Frontal cortex (tissue), 3 donors: ENCODE measurements at regions not wholly inside any gene's neighbourhood (a gene's known extent, or its start where the extent isn't known, plus 50 kb on each side); places are given as distances from the start of the nearest gene placed in this dataset.
"Not testable (repeated sequence)": the region's sequence is repeated elsewhere in the genome, so short reads cannot be mapped to it uniquely, and the experiment has no call there.

Experiments
- DNase-seq, 2 donors: peaks; one replicate each; pipeline ENCODE4 v3.0.0; 2012; ENCODE audit warnings: low spot score in 2 of 2
- FAIRE-seq: peaks from 2 replicates; lab custom pipeline; 2012; peaks lifted over from hg19 to GRCh38; lab: Jason Lieb, UNC
- donor health status: control.
- donor health status: control.
- donor health status: control.

- peak in 1 of 2 donors; percentile 13 for DNase-seq
Observed at GRCh38 chr4:23135792-23136645, 443.3 kb downstream of the GBA3 start.

GRCh38 chr4:23134331-23134730 is 441.6 kb downstream of the GBA3 start:
- FAIRE-seq (no peak), DNase-seq (no peak)

More at GRCh38 chr4:23135792-23136645, 443.3 kb downstream of the GBA3 start:
- peak; percentile 86 for FAIRE-seq

GRCh38 chr4:23130845-23131244 is 438.1 kb downstream of the GBA3 start:
- DNase-seq (no peak), FAIRE-seq (no peak)

- FAIRE-seq (no peak), DNase-seq (no peak)
Observed at GRCh38 chr4:23125118-23125517, 432.4 kb downstream of the GBA3 start.

- FAIRE-seq (no peak), DNase-seq (no peak)
Observed at GRCh38 chr4:23122666-23123400, 430.1 kb downstream of the GBA3 start.

GRCh38 chr4:23120374-23120773 is 427.6 kb downstream of the GBA3 start:
- FAIRE-seq = no peak
- no peak for DNase-seq

GRCh38 chr4:23117826-23118225 is 425.1 kb downstream of the GBA3 start:
- FAIRE-seq (no peak), DNase-seq (no peak)

GRCh38 chr4:23114538-23114937 is 421.8 kb downstream of the GBA3 start:
- DNase-seq (no peak), FAIRE-seq (no peak)

- FAIRE-seq (no peak), DNase-seq (no peak)
Observed at GRCh38 chr4:23113104-23113503, 420.4 kb downstream of the GBA3 start.

GRCh38 chr4:23106516-23106915 is 413.8 kb downstream of the GBA3 start:
- FAIRE-seq (no peak), DNase-seq (no peak)

- FAIRE-seq = no peak
Observed at GRCh38 chr4:23105759-23106370, 413.1 kb downstream of the GBA3 start.

GRCh38 chr4:23097251-23097650 is 404.5 kb downstream of the GBA3 start:
- DNase-seq (no peak), FAIRE-seq (no peak)

More at GRCh38 chr4:23105759-23106370, 413.1 kb downstream of the GBA3 start:
- no peak for DNase-seq

- no peak for FAIRE-seq
- DNase-seq = no peak
Observed at GRCh38 chr4:23091711-23092110, 399.0 kb downstream of the GBA3 start.

- FAIRE-seq (peak; percentile 76), DNase-seq (no peak)
Observed at GRCh38 chr4:23085249-23085568, 392.5 kb downstream of the GBA3 start.

GRCh38 chr4:23084559-23085248 is 392.0 kb downstream of the GBA3 start:
- no peak for FAIRE-seq
- no peak for DNase-seq

- DNase-seq (no peak), FAIRE-seq (no peak)
Observed at GRCh38 chr4:23083391-23083790, 390.7 kb downstream of the GBA3 start.

- DNase-seq, FAIRE-seq: not testable (repeated sequence)
Observed at GRCh38 chr4:23080171-23080570, 387.4 kb downstream of the GBA3 start.

GRCh38 chr4:23070848-23071570 is 378.3 kb downstream of the GBA3 start:
- DNase-seq = no peak
- no peak for FAIRE-seq

GRCh38 chr4:23068756-23069155 is 376.0 kb downstream of the GBA3 start:
- FAIRE-seq (no peak), DNase-seq (no peak)

GRCh38 chr4:23068287-23068686 is 375.6 kb downstream of the GBA3 start:
- no peak for DNase-seq
- no peak for FAIRE-seq
